Stimulated activated CD4-positive, alpha-beta T cell treated with anti-CD3 and anti-CD28 coated beads, Interleukin-1b, Interleukin-23, amount 100 ng/mL, for 24 hours (primary cell): ENCODE measurements at regions not wholly inside any gene's neighbourhood (a gene's known extent, or its start where the extent isn't known, plus 50 kb on each side); places are given as distances from the start of the nearest gene placed in this dataset.

Experiments used
- DNase-seq, 4 experiments: peaks; one replicate each; pipeline ENCODE4 v3.0.0-alpha.2; 2020; ENCODE audit warnings: low read depth in 4 of 4, low spot score in 1 of 4

DNA sequence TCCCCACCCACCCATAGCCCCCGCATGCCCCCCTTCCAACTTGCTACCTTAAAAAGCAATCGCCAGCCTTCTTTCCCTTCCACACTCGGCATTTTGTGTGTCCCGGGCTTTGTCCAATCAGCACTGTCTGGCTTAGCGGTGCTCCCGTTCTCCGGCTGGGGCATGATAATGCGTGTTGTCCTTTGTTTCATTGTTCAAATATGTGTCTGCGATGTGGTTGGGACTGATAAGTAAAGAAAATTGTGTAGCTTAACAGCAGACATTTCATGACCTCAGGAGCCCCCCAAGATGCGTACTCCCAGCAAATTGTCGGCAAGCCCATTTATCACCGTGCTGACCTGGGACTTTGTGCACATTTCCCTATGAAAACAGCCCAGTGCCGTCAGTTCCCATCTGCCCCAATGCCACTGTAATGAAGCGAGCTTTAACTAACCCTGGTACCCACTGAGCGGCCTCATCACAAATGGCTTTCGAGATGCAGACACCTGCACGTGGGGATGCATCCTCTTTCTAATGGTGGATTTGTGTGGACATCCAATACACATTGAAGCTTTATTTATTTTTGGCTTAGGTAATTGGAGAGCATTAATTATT is 167.0 kb upstream of the E2F8 start:
- DNase-seq = no peak

DNA sequence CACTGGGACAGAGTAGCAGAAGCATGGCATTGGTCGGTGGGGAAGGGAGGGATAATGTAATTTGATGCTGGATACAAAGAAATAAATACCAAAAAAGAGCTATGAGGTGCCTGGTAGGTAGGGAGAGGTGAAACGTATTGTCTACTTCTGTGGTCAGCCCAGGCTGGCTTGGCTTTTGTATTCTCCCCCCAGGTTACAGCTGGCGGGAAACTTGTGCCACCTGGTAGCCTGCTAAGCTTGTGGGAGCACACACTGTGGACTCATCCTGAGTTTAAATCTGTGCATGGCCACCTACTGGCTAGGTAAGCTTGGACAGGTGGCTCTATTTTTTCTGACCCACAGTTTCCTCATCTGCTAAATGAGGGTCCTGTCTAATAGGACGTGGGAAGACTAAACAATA is 165.2 kb upstream of the E2F8 start:
- DNase-seq = no peak

- no peak for DNase-seq
Observed at GRCh38 chr11:19404787-19405186, 164.0 kb upstream of the E2F8 start.

DNA sequence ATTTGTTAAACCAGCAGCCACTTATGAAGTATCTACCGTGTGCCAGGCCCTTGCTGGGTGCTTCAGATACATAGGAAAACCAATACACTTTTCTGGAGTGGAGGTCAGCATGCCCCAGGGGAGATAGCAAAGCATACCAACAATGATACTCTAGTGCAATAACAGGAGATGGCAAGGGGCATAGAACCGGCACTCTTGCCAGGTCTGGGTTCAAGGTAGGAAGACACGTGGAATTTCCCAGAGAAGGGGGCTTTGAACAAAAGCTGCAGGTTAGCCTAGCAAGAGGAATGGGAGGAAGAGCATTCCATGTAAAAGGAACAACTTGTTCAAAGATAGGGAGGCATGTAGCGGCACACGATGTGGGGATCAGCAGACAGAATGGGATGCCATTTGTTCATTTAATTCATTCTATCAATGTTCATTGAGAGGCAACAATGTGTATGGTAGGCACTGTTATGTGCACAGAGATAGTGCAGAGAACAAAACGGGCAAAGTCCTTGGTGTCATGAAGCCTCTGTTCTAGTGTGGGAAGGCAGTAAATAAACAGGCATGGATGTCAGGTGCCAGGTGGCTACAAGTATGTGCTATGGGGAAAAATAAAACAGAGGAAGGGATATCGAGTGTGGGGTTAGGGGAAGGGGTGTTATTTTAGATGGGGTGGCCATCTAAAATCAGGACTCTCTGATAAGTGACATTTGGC is 162.6 kb upstream of the E2F8 start:
- no peak for DNase-seq

DNA sequence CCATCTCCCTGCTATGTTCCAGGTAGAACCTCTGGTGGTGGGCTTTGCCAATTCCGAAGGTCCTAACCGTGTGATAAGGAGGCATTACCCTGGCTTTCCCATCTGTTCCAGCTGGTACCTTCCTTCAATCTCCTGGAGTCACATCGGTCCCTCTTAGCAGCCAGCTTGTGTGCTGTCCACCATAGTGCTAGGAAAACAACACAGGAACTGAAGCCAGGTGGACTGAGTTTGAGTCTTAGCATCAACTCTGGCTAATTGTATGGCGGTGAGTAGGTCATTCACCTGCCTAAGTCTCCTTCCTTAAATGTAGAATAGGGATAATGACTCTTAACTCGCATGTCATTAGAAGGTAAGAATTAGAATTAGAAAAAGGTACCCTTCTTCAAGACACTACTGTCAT is 159.6 kb upstream of the E2F8 start:
- DNase-seq = no peak

GRCh38 chr11:19398772-19399527 is 158.2 kb upstream of the E2F8 start:
- no peak for DNase-seq

GRCh38 chr11:19398273-19398672 is 157.5 kb upstream of the E2F8 start:
- no peak for DNase-seq

GRCh38 chr11:19395050-19395449 is 154.3 kb upstream of the E2F8 start:
- DNase-seq = no peak

GRCh38 chr11:19394525-19395016 is 153.8 kb upstream of the E2F8 start:
- DNase-seq = no peak

- no peak for DNase-seq
Observed at GRCh38 chr11:19393941-19394340, 153.2 kb upstream of the E2F8 start.

GRCh38 chr11:19392847-19393518 is 152.2 kb upstream of the E2F8 start:
- DNase-seq = no peak

- no peak for DNase-seq
Observed at GRCh38 chr11:19392321-19392720, 151.6 kb upstream of the E2F8 start.

- no peak for DNase-seq
Observed at GRCh38 chr11:19391652-19392051, 150.9 kb upstream of the E2F8 start.

DNA sequence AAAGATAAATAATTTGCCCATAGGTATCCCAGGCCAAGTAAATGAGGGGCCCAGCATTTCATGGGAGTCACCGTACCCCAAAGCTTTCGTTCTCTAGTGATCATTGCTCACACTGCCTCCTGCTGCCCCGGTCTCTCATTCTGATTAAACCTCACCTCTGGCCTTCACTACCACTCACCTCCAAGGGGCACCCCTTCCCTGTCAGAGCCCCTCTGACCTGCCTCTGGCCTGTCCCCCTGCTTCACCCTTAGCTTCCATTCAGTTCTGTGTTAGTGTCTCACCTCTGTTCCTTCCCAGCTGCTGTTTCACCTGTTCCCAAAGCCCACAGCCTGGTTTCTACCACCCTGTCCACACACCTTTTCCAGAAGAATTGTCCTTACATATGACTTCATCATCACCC is 150.3 kb upstream of the E2F8 start:
- no peak for DNase-seq

GRCh38 chr11:19389787-19390303 is 149.1 kb upstream of the E2F8 start:
- no peak for DNase-seq

DNA sequence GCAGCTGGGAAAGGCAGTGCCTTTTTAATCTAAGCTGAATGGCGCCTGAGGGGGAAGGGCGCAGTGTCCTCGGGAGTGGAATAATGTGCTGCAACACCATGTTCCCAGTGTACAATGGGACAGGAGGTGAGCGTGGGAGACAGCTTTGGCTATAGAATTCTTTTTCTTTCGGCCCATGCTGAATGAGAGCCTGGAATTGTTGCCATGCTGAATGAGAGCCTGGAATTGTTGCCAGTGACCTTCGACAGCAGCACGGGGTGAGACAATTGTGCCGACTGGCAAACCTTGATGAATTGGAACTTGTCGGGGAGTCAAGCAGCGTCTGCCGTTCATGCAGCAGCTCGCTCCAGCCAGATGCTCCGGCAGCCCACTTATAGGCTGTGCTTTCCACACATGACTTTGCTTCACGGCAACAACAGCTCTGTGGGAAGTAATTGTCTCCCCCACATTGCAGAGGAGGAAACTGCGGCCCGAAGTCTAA is 141.4 kb upstream of the E2F8 start:
- DNase-seq = no peak

- no peak for DNase-seq
Observed at GRCh38 chr11:19380375-19380774, 139.6 kb upstream of the E2F8 start.

- no peak for DNase-seq
Observed at GRCh38 chr11:19379465-19379864, 138.7 kb upstream of the E2F8 start.

- DNase-seq = no peak
Observed at GRCh38 chr11:19378814-19379213, 138.1 kb upstream of the E2F8 start.

- DNase-seq = no peak
Observed at GRCh38 chr11:19377881-19378280, 137.1 kb upstream of the E2F8 start.

- DNase-seq = no peak
Observed at GRCh38 chr11:19375440-19375839, 134.7 kb upstream of the E2F8 start.
